H9 (cell line): ENCODE measurements at regions not wholly inside any gene's neighbourhood (a gene's known extent, or its start where the extent isn't known, plus 50 kb on each side); places are given as distances from the start of the nearest gene placed in this dataset.

Source experiments
- DNase-seq: peaks from one replicate; pipeline ENCODE4 v3.0.0-alpha.2; 2017
- H2AFZ ChIP-seq: one replicate; pipeline ENCODE4 v1.6.1; 2013; ENCODE audit warnings: mild to moderate bottlenecking, low read length, control low read depth, moderate library complexity
- H2AK5ac ChIP-seq: 2 replicates; pipeline ENCODE4 v1.6.1; 2013; ENCODE audit warnings: low read length, control low read depth, mixed read lengths; ENCODE audit not compliant: insufficient read length
- H2BK120ac ChIP-seq: one replicate; pipeline ENCODE4 v1.6.1; 2013; ENCODE audit warnings: low read depth, mild to moderate bottlenecking, low read length, control low read depth, inconsistent platforms; ENCODE audit not compliant: poor library complexity, severe bottlenecking
- H2BK12ac ChIP-seq: 2 replicates; pipeline ENCODE4 v1.6.1; 2013; ENCODE audit warnings: low read length, control low read depth, mixed read lengths, low read depth; ENCODE audit not compliant: insufficient read length
- H2BK15ac ChIP-seq: 2 replicates; pipeline ENCODE4 v1.6.1; 2013; ENCODE audit warnings: low read depth, low read length, control low read depth
- H2BK20ac ChIP-seq: one replicate; pipeline ENCODE4 v1.6.1; 2013; ENCODE audit warnings: low read depth, mild to moderate bottlenecking, low read length, control low read depth, inconsistent platforms; ENCODE audit not compliant: poor library complexity, severe bottlenecking
- H2BK5ac ChIP-seq: 2 replicates; pipeline ENCODE4 v1.6.1; 2013; ENCODE audit warnings: low read length, control low read depth, mixed read lengths; ENCODE audit not compliant: insufficient read length
- H3K14ac ChIP-seq: 2 replicates; pipeline ENCODE4 v1.6.1; 2013; ENCODE audit warnings: low read length, control low read depth; ENCODE audit not compliant: insufficient read depth
- H3K18ac ChIP-seq: 2 replicates; pipeline ENCODE4 v1.6.1; 2013; ENCODE audit warnings: low read depth, mild to moderate bottlenecking, mixed read lengths, low read length, control low read depth; ENCODE audit not compliant: insufficient read length
- H3K23ac ChIP-seq: 2 replicates; pipeline ENCODE4 v1.6.1; 2013; ENCODE audit warnings: low read length, control low read depth, mixed read lengths, low read depth; ENCODE audit not compliant: insufficient read length
- H3K23me2 ChIP-seq: 2 replicates; pipeline ENCODE4 v1.6.1; 2013; ENCODE audit warnings: low read depth, mild to moderate bottlenecking, mixed read lengths, low read length, control low read depth; ENCODE audit not compliant: insufficient read length, poor library complexity, severe bottlenecking
- H3K27ac ChIP-seq: 2 replicates; pipeline ENCODE4 v1.5.1; 2013; ENCODE audit warnings: low read length, control low read depth, mixed read lengths, low read depth; ENCODE audit not compliant: insufficient read length
- H3K27me3 ChIP-seq: 2 replicates; pipeline ENCODE4 v1.6.1; 2013; ENCODE audit warnings: low read length, control low read depth, inconsistent platforms; ENCODE audit not compliant: insufficient read depth
- H3K4ac ChIP-seq: 2 replicates; pipeline ENCODE4 v1.6.1; 2013; ENCODE audit warnings: low read depth, mild to moderate bottlenecking, control low read depth, inconsistent platforms, low read length, moderate library complexity
- H3K4me1 ChIP-seq: 2 replicates; pipeline ENCODE4 v1.6.1; 2013; ENCODE audit warnings: low read length, control low read depth, inconsistent platforms; ENCODE audit not compliant: insufficient read depth
- H3K4me2 ChIP-seq: 2 replicates; pipeline ENCODE4 v1.6.1; 2013; ENCODE audit warnings: low read length, control low read depth, mixed read lengths; ENCODE audit not compliant: insufficient read length, insufficient read depth
- H3K56ac ChIP-seq: 2 replicates; pipeline ENCODE4 v1.6.1; 2013; ENCODE audit warnings: low read depth, mild to moderate bottlenecking, mixed read lengths, low read length, control low read depth; ENCODE audit not compliant: insufficient read length
- H3K79me1 ChIP-seq: 2 replicates; pipeline ENCODE4 v1.6.1; 2013; ENCODE audit warnings: low read depth, mild to moderate bottlenecking, moderate library complexity, low read length, control low read depth, inconsistent platforms; ENCODE audit not compliant: insufficient read depth, poor library complexity, severe bottlenecking
- H3K79me2 ChIP-seq: 2 replicates; pipeline ENCODE4 v1.6.1; 2013; ENCODE audit warnings: low read length, control low read depth, inconsistent platforms; ENCODE audit not compliant: insufficient read depth
- H3K9ac ChIP-seq: 2 replicates; pipeline ENCODE4 v1.6.1; 2013; ENCODE audit warnings: low read length, control low read depth, mixed read lengths; ENCODE audit not compliant: insufficient read length; ENCODE audit errors: extremely low read depth
- H3K9me3 ChIP-seq: one replicate; pipeline ENCODE4 v1.6.1; 2013; ENCODE audit warnings: low read depth, low read length, inconsistent platforms; ENCODE audit not compliant: control insufficient read depth
- H3T11ph ChIP-seq: one replicate; pipeline ENCODE4 v1.6.1; 2013; ENCODE audit warnings: mild to moderate bottlenecking, low read length, control low read depth, inconsistent platforms
- H4K20me1 ChIP-seq: one replicate; pipeline ENCODE4 v1.6.1; 2013; ENCODE audit not compliant: control insufficient read depth, insufficient read length, insufficient read depth
- H4K5ac ChIP-seq: 2 replicates; pipeline ENCODE4 v1.6.1; 2013; ENCODE audit warnings: low read depth, mild to moderate bottlenecking, mixed read lengths, low read length, control low read depth; ENCODE audit not compliant: insufficient read length
- H4K8ac ChIP-seq: replicated peaks from 2 replicates; pipeline ENCODE4 v1.6.1; 2013; ENCODE audit warnings: low read length, control low read depth, mixed read lengths, low read depth; ENCODE audit not compliant: insufficient read length
- H4K91ac ChIP-seq: 2 replicates; pipeline ENCODE4 v1.6.1; 2013; ENCODE audit warnings: low read depth, mild to moderate bottlenecking, moderate library complexity, mixed read lengths, low read length, control low read depth; ENCODE audit not compliant: insufficient read length
- H3K27ac Mint-ChIP-seq, 3 experiments: 2 replicates in 2 of 3; 3 replicates in 1 of 3; pipeline ENCODE4 v1.8.0; 2020 to 2021; ENCODE audit warnings: mixed read lengths in 3 of 3, mild to moderate bottlenecking in 1 of 3, moderate library complexity in 1 of 3
- H3K27me3 Mint-ChIP-seq: 2 replicates; pipeline ENCODE4 v1.8.0; 2021; ENCODE audit warnings: low read depth, mild to moderate bottlenecking, moderate library complexity, mixed read lengths
- H3K36me3 Mint-ChIP-seq, 3 experiments: 2 replicates in 2 of 3; 3 replicates in 1 of 3; pipeline ENCODE4 v1.8.0; 2020 to 2021; ENCODE audit warnings: low read depth in 3 of 3, mixed read lengths in 3 of 3; ENCODE audit not compliant: insufficient read depth in 1 of 3
- H3K4me1 Mint-ChIP-seq, 2 experiments: 2 replicates each; pipeline ENCODE4 v1.8.0; 2020; ENCODE audit warnings: mixed read lengths in 2 of 2
- H3K4me3 Mint-ChIP-seq, 2 experiments: 2 replicates in 1 of 2; 3 replicates in 1 of 2; pipeline ENCODE4 v1.8.0; 2020 to 2021; ENCODE audit warnings: mild to moderate bottlenecking in 2 of 2, mixed read lengths in 2 of 2, moderate library complexity in 1 of 2
- H3K9me3 Mint-ChIP-seq, 2 experiments: 2 replicates in 1 of 2; 3 replicates in 1 of 2; pipeline ENCODE4 v1.8.0; 2020; ENCODE audit warnings: mild to moderate bottlenecking in 2 of 2, mixed read lengths in 2 of 2, moderate library complexity in 1 of 2
- WGBS: extraction: QIAGEN DNeasy Blood & Tissue Kit; methylation state at CpG from one replicate; pipeline ENCODE4 v1.1.7; 2013; ENCODE audit warnings: missing lambda C conversion rate, low lambda C conversion rate, mixed read lengths; ENCODE audit not compliant: insufficient read length; ENCODE audit errors: extremely low coverage; 5-methylcytosine and 5-hydroxymethylcytosine counted together
- TF ChIP-seq, protein P1 (sequence below): fragments of 200-600 bp; sonication (generic); conservative IDR thresholded peaks from 3 replicates; pipeline ENCODE4 v1.8.0; 2021; ENCODE audit warnings: antibody characterized with exemption, mild to moderate bottlenecking

DNA sequence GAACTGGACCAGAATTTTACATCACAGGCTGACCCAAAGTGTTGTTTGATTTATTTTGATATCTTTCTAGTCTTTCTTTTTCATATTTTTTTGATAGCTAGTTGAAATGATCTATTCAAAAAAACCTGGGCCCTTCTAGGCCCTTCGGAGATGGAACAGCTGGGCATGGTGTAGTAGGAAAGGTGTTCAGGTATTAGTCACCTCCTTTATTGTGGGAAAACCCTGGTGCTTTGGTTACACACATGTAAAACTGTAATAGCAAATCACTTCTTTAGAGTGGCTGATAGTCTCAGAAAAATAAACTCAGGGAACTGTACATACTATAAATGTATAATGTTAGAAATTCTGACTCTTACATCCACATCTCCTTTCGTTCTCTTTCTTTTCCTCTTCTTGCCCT is 234.5 kb downstream of the PLA2G4A start:
- Histone ChIP-seq H3K4me1 (no peaks in the 10 kb centered on the region), H3K4ac (no peak overlapping the region), H3K18ac (no peak overlapping the region), H3K79me1 (no peaks in the 10 kb centered on the region), H3K23me2 (no peaks in the 10 kb centered on the region), H3K23ac (no peak overlapping the region), H3T11ph (no peak overlapping the region), H3K79me2 (no peaks in the 10 kb centered on the region), H3K4me2 (no peak overlapping the region), H4K20me1 (no peaks in the 10 kb centered on the region), H2BK120ac (no peak overlapping the region), H3K14ac (no peak overlapping the region), H2BK20ac (no peak overlapping the region), H2AFZ (no peak overlapping the region), H4K5ac (no peak overlapping the region), H3K56ac (no peak overlapping the region), H2BK15ac (no peak overlapping the region), H2BK5ac (no peak overlapping the region), H2BK12ac (no peak overlapping the region), H3K27ac (no peak overlapping the region), H3K9ac (no peak overlapping the region), H3K9me3 (no peaks in the 10 kb centered on the region), H4K8ac (no peak overlapping the region), H3K27me3 (no peaks in the 10 kb centered on the region), H4K91ac (no peak overlapping the region), H2AK5ac (no peak overlapping the region)
- H3K27me3 Mint-ChIP-seq = no peaks in the 10 kb centered on the region
- no CpG with 5 or more reads among the region's 2 CpGs for WGBS
- DNase-seq = no peak
- H3K9me3 Mint-ChIP-seq = no peaks in the 10 kb centered on the region
- no peaks in the 10 kb centered on the region for H3K36me3 Mint-ChIP-seq
- H3K27ac Mint-ChIP-seq = no peak overlapping the region
- no peaks in the 10 kb centered on the region; a peak in 1 of 4 replicates for H3K4me1 Mint-ChIP-seq
- H3K4me3 Mint-ChIP-seq = no peak overlapping the region
- TF ChIP-seq, protein P1, sequence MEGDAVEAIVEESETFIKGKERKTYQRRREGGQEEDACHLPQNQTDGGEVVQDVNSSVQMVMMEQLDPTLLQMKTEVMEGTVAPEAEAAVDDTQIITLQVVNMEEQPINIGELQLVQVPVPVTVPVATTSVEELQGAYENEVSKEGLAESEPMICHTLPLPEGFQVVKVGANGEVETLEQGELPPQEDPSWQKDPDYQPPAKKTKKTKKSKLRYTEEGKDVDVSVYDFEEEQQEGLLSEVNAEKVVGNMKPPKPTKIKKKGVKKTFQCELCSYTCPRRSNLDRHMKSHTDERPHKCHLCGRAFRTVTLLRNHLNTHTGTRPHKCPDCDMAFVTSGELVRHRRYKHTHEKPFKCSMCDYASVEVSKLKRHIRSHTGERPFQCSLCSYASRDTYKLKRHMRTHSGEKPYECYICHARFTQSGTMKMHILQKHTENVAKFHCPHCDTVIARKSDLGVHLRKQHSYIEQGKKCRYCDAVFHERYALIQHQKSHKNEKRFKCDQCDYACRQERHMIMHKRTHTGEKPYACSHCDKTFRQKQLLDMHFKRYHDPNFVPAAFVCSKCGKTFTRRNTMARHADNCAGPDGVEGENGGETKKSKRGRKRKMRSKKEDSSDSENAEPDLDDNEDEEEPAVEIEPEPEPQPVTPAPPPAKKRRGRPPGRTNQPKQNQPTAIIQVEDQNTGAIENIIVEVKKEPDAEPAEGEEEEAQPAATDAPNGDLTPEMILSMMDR = no peak
